GM08714 (cell line): ENCODE measurements at regions not wholly inside any gene's neighbourhood (a gene's known extent, or its start where the extent isn't known, plus 50 kb on each side); places are given as distances from the start of the nearest gene placed in this dataset.

Experiments used
- H3K4me3 ChIP-seq: fragments of 200-500 bp; sonication (Bioruptor generic); 2 replicates; pipeline ENCODE4 v1.5.1; 2014; ENCODE audit warnings: mild to moderate bottlenecking, low read length, inconsistent platforms
- ZNF274 ChIP-seq: IDR thresholded peaks from 2 replicates; pipeline ENCODE4 v1.6.1; 2012; ENCODE audit warnings: mild to moderate bottlenecking, low read depth, low read length

DNA sequence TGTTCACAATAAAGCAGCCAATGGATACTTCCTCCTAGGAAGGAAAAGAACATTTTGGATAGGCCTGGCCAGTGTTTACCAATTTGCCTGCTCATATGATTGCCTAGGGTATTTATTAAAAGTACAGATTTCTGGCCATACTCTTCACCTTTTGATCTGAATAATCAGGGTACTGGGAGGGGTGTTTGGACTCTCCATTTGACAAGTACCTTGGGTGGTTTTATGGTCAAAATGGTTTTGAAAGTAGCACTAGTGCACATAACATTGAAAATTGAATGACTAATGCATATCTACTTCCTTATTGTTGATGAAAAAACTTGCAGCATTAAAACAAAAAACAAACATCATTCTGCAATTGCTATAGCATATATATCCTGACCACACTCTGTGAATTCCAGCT lies 333.3 kb upstream of the CDH2 start:
- TF ChIP-seq ZNF274, result no peak
- H3K4me3 ChIP-seq, result no peak overlapping the region

DNA sequence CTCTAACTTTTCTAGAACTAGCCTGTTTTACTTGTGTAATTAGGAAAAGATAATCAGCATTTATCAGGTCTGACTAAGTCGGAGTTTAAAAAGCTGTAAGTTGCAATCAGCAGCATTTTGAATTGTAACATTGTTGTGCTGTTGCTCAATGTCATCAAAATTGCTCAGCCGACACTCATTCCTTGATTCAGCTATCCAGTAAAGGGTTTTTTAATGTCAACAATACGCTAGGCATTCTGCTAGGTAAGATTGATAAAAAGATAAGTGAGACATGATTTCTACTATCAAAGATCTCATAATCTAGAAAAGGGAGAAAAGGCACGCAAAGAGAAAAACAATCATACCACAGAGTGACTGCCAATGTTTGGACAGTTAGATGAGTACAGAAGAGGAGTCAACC lies 327.1 kb upstream of the CDH2 start:
- H3K4me3 ChIP-seq, result no peak overlapping the region
- no peak for TF ChIP-seq ZNF274

DNA sequence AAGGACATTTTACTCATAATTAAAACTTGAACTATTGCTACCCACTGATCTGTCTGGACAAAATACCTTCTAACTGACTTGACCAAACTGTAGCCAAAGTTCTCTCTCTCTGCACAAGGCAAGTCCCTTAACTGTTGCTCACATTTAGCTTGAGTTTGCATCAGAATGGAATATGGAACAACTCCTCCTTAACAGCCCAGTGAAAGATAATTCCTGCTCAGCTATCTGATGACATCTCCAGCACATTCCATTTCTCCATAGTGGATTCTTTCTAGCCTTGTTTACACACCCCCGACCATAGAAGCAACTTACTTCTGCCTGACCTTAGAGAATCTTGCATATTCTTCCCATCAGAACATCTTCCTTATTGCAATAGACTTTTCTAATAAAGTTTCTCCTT lies 317.2 kb upstream of the CDH2 start:
- TF ChIP-seq ZNF274, result no peak

DNA sequence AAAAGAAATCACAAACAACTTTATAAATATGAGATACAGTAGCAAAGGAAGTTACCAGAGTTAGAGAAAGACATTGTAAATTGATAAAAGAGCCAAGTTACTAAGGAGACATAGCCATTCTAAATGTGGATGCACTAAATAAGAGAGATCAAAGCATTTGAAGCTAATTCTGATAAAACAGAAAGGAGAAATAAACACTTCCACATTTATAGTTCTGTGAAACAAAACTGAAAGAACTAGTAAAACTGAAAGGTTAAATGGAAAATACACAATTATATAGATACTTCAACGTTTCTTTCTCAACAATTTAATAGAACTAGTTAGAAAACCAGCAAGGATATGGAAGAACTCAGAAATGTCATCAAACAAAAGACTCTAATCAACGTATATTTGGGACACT lies 309.0 kb upstream of the CDH2 start:
- TF ChIP-seq ZNF274, result no peak
- no peak overlapping the region for H3K4me3 ChIP-seq

More for the DNA sequence above, 317.2 kb upstream of the CDH2 start:
- no peak overlapping the region for H3K4me3 ChIP-seq

DNA sequence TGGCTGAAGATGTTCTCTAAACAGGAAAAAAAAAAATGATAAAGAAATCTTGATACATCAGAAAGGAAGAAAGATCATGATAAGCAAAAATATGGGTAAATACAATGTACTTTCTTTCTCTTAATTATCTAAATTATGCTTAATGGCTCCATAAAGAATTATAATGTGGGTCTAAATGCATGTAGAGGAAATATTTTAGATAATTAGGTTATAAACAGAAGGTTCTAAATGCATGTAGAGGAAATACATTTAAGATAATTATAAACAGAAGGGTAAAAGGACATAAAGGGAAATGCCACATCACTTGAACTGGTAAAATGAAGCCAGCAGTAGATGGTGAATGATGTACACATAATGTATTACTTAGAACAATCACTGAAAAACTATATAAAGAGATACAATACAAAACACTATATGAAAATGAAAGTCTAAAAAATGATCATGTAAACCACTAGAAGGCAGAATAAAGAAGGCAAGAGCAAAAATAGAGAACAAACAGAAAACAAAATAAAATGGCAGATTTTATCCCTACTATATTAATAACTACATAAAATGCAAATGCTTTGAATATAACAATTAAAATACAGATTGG lies 308.4 kb upstream of the CDH2 start:
- no peak for TF ChIP-seq ZNF274
- no peak overlapping the region for H3K4me3 ChIP-seq

DNA sequence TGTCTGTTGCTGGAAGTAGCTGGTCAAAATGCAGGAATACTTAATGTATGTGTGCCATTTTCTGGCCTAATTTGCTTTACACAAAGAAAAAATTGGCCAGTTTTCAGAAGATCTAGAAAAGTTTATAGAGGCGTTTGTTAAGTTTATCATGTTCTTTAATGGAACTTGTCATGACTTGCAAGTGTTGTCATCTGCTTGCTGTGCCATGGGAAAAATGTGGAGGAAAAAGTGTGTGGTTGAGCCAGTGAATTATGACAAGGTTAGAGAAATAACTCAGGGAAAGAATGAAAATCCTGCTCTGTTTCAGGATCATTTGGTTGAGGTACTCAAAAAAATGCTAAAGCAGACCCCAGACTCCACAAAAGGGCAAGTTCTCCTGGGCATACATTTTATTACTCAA lies 301.6 kb upstream of the CDH2 start:
- no peak for TF ChIP-seq ZNF274

DNA sequence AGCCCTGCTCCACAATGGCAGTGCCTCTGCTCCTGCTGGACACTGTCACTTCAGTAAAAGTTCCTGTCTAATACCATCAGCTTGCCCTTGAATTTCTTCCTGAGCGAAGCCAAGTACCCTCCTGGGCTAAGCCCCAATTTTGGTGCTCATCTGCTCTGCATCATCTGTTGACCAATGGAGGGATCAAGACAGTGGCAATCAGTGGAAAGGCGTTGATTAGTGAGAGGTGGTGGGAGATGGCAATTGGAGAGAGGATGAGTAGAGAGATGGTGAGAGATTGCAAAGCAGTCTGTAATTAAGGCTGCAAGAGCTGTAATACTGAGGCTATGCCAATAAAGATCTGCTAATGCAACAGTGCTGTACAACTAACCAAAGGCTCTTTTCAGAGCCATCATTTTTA lies 299.4 kb upstream of the CDH2 start:
- no peak overlapping the region for H3K4me3 ChIP-seq
- TF ChIP-seq ZNF274, result no peak

More for the DNA sequence above, 301.6 kb upstream of the CDH2 start:
- H3K4me3 ChIP-seq, result no peak overlapping the region

DNA sequence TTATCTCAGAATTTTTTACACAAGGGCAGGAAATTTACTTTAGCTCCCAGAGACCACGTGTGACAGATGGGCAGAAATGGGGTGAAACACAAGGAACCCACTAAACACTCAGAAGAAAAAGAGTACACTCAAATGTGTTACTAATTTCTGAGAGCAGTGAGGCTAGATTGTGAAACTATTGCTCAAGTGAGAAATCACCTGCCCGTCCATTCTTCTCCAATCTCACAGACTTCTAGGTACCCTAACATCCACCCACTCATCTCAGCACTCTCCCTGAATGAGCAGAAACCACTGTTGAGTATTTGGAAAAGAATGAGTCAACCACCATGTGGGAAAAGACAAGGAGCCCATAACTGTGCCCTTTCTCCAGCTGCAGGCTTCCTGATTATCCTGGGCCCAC lies 293.0 kb upstream of the CDH2 start:
- no peak overlapping the region for H3K4me3 ChIP-seq
- no peak for TF ChIP-seq ZNF274

DNA sequence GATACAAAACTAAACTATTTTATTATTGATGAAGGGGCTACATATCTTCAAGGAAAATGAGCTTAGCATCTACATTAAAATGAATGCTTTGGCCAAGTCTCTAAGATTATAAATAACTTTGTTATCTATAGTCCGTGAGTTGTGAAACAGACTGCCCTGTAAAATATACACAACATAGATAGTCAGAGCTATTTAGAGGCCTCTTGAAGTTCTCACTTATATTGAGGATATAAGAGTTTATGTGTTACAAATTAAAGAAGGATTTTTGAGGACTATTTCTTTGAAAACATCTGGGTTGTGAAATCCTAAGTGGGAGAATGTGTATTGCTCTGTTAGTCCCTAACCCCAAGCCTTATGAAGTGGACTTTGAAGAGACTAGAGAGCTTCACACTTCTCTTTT lies 292.0 kb upstream of the CDH2 start:
- H3K4me3 ChIP-seq, result no peak overlapping the region
- TF ChIP-seq ZNF274, result no peak

DNA sequence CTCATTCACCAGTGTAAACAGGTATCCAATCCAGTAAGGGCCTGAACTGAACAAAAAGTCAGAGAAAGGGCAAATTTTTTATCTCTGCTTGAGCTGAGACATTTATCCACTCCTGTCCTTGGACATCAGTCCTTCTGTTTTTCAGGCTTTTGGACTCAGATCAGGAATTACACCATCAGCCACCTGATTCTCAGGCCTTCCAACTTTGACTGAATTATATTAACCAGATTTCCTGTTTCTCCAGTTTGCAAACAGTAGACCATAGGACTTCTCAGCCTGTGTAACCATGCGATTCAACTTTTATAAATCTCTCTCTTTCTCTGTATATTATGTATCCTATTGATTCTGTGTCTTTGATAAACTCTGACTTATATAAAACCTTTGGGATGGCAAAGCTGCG lies 289.3 kb upstream of the CDH2 start:
- no peak overlapping the region for H3K4me3 ChIP-seq
- TF ChIP-seq ZNF274, result no peak

DNA sequence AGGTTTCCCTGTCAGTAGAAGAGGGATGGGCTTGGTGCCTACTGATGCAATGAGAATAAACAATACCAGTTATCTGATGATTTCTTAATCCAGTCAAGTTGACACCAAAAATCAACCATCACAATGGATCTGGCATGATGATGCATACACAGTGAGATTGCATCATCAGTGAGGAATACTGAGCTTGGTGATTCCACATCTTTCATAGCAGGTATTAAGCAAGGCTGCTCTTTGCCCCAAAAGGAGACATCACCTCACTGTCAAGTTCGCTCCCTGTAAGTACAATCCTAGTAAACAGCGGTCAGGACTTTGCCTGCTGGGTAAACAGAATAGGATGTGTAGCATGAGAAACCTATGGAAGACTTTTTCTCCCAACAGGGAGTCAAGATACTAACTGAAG lies 282.7 kb upstream of the CDH2 start:
- no peak overlapping the region for H3K4me3 ChIP-seq
- TF ChIP-seq ZNF274, result no peak

DNA sequence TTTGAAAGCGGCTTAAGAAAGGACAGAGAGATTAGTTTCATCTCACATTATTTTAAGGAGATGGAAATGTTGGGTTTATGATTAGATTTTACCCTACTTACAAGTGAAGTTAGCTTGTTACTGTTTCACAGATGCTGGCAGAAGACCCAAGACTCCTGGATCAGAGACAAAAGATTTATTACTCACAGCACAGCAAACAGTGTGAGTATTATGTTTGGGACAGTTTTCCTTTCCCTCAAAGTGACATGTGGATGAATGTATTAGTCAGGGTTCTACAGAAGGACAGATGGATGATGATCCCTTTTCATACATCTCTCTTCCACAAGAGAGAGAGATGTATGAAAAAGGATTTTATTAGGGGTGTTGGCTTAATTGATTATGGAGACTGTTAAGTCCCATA lies 281.8 kb upstream of the CDH2 start:
- no peak overlapping the region for H3K4me3 ChIP-seq
- no peak for TF ChIP-seq ZNF274

DNA sequence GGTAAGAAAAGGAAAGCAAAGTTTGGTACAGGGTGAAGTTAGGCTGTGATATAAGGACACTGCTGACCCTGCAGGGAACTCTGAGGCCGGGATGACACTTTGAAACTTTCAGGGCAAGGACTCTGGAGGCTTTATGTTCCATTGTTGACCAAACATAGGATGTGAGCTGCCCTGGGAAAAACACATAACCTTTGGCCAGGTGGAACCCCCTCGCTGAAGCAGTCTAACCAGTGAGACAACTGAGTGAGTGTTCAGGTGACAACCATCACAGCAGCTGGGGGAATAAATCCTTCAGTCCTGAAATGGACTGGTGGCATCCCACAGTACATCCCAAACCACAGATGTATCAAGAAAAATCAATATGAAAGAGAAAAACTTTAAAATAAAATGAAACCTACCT lies 280.9 kb upstream of the CDH2 start:
- no peak overlapping the region for H3K4me3 ChIP-seq
- TF ChIP-seq ZNF274, result no peak

DNA sequence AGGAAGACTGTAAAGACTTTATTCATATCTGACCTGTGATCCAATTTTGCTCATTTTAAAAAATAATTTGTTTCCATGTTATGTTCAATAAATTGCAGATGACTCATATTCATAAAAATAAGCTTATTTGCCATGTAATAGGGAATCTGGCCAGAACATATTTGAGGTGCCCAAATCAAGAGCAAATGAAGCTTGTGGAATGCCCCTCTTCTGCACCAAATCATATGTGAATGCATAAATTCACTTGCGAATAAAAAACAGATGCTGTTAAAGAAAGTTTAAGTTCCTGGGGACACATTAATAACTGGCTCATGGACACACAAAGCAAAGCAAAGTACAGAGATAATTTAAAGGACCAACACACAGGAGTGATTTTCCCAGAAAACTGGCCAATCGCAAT lies 279.0 kb upstream of the CDH2 start:
- no peak overlapping the region for H3K4me3 ChIP-seq
- no peak for TF ChIP-seq ZNF274

DNA sequence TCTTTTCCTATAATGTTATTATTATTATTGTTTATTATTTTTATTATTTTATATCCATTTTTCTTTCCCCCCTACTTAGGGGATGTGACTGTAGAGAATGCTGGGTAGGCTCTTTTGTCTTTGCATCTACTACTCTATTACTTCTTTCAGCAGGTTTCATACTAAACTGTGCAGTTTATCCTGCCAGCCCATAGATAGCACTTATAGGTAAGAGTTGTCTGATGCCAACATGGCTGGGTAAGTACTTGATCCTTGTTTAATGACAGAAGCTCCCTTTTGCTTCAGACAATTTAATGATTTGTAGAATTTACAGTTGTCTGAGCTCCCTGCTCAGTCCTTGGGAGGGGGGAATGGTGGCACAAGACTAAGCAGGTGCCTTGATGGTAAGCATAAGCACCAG lies 262.9 kb upstream of the CDH2 start:
- no peak overlapping the region for H3K4me3 ChIP-seq
- no peak for TF ChIP-seq ZNF274

DNA sequence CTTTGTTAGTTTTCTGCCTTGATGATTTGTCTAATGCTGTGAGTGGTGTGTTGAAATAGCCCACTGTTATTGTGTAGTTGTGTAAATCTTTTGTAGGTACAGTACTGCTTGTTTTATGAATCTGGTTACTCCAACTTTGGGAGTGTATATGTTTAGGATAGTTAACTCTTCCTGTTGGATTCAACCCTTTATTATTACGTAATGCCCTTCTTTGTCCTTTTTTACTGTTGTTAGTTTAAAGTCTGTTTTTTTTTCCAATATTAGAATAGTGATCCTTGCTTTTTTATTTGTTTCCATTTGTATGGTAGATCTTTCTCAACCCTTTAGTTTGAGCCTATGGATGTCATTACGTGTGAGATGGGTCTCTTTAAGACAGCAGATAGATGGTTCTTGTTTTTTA lies 261.5 kb upstream of the CDH2 start:
- no peak overlapping the region for H3K4me3 ChIP-seq
- no peak for TF ChIP-seq ZNF274
